Right lobe of liver (tissue), 4 donors: ENCODE measurements at regions not wholly inside any gene's neighbourhood (a gene's known extent, or its start where the extent isn't known, plus 50 kb on each side); places are given as distances from the start of the nearest gene placed in this dataset.
"Not testable (repeated sequence)": the region's sequence is repeated elsewhere in the genome, so short reads cannot be mapped to it uniquely, and the experiment has no call there.

Experiments
- POLR2A ChIP-seq: fragments of 450-650 bp; IDR thresholded peaks from one replicate; pipeline ENCODE4 v1.6.1; 2017; ENCODE audit warnings: antibody characterized with exemption, mild to moderate bottlenecking
- TF ChIP-seq, protein P1 (sequence below), 4 donors: fragments of 200-600 bp in 3 of 4; fragments of 450-650 bp in 1 of 4; IDR thresholded peaks; one replicate each; pipeline versions ENCODE4 v1.5.1 to v1.8.0; 2016 to 2022; ENCODE audit warnings: antibody characterized with exemption in 4 of 4, mild to moderate bottlenecking in 2 of 4
- donor health status: DM: no; HTN: no; CAD: no.
- donor health status: DM: no; HTN: no; CAD: no.
- donor health status: DM: no; HTN: yes; CAD: no.

- not testable (repeated sequence) for TF ChIP-seq POLR2A
- TF ChIP-seq, protein P1, sequence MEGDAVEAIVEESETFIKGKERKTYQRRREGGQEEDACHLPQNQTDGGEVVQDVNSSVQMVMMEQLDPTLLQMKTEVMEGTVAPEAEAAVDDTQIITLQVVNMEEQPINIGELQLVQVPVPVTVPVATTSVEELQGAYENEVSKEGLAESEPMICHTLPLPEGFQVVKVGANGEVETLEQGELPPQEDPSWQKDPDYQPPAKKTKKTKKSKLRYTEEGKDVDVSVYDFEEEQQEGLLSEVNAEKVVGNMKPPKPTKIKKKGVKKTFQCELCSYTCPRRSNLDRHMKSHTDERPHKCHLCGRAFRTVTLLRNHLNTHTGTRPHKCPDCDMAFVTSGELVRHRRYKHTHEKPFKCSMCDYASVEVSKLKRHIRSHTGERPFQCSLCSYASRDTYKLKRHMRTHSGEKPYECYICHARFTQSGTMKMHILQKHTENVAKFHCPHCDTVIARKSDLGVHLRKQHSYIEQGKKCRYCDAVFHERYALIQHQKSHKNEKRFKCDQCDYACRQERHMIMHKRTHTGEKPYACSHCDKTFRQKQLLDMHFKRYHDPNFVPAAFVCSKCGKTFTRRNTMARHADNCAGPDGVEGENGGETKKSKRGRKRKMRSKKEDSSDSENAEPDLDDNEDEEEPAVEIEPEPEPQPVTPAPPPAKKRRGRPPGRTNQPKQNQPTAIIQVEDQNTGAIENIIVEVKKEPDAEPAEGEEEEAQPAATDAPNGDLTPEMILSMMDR (IDR thresholded peaks at IDR 0.05): not testable (repeated sequence)
Measured at GRCh38 chr15:20244792-20245191, 296.8 kb downstream of the GOLGA6L6 start.
